HEK293 (cell line): ENCODE measurements at regions not wholly inside any gene's neighbourhood (a gene's known extent, or its start where the extent isn't known, plus 50 kb on each side); places are given as distances from the start of the nearest gene placed in this dataset.

Source experiments
- CTCF ChIA-PET: fragments of 350-600 bp; formaldehyde crosslinking; extraction: SDS; loops from one replicate; lab custom pipeline; 2021; ENCODE audit warnings: antibody characterized with exemption; lab: Yijun Ruan, JAX
- POLR2A ChIA-PET: fragments of 300-600 bp; formaldehyde crosslinking; extraction: SDS; loops from one replicate; lab custom pipeline; 2020; ENCODE audit warnings: antibody characterized with exemption, inconsistent platforms; lab: Yijun Ruan, JAX
- H3K27ac ChIP-seq: fragments of 200-500 bp; sonication (Bioruptor generic); 2 replicates; pipeline ENCODE4 v1.5.1; 2014; ENCODE audit warnings: low read depth, low read length, control low read depth, inconsistent platforms; ENCODE audit errors: extremely low read depth
- H3K36me3 ChIP-seq, 2 experiments: fragments of 200-500 bp in 1 of 2; sonication (Bioruptor generic) in 1 of 2; 1 replicate in 1 of 2; 2 replicates in 1 of 2; pipeline ENCODE4 v1.5.1; 2014 to 2017; ENCODE audit warnings: inconsistent platforms in 2 of 2, low read length in 2 of 2; ENCODE audit not compliant: control insufficient read depth in 2 of 2, insufficient read depth in 1 of 2
- H3K4me1 ChIP-seq: fragments of 200-500 bp; sonication (Bioruptor generic); 2 replicates; pipeline ENCODE4 v1.5.1; 2014; ENCODE audit warnings: mild to moderate bottlenecking, low read length, inconsistent platforms; ENCODE audit not compliant: control insufficient read depth, insufficient read depth
- H3K4me3 ChIP-seq: 2 replicates; pipeline ENCODE4 v1.5.1; 2011; ENCODE audit warnings: low read depth, mild to moderate bottlenecking, control low read depth, low read length, moderate library complexity
- H3K9me3 ChIP-seq: fragments of 200-500 bp; sonication (Bioruptor generic); 2 replicates; pipeline ENCODE4 v1.5.1; 2014; ENCODE audit warnings: low read depth, low read length, inconsistent platforms; ENCODE audit not compliant: control insufficient read depth, insufficient read depth
- BCL6B ChIP-seq: fragments of 450-650 bp; formaldehyde crosslinking; IDR thresholded peaks from 2 replicates; pipeline ENCODE4 v1.5.1; 2017; ENCODE audit warnings: missing biosample characterization, missing genetic modification characterization
- EGR2 ChIP-seq: fragments of 450-650 bp; formaldehyde crosslinking; IDR thresholded peaks from 2 replicates; pipeline ENCODE4 v1.5.1; 2016; ENCODE audit warnings: low read depth, missing biosample characterization, missing genetic modification characterization
- IKZF3 ChIP-seq: fragments of 450-650 bp; IDR thresholded peaks from 2 replicates; pipeline ENCODE4 v1.5.0; 2018; ENCODE audit warnings: missing biosample characterization, mild to moderate bottlenecking, missing genetic modification characterization, moderate library complexity
- MEIS1 ChIP-seq: sonication (generic); formaldehyde crosslinking; IDR thresholded peaks from 2 replicates; pipeline ENCODE4 v1.8.1; 2022; ENCODE audit warnings: missing genetic modification reagents, mild to moderate bottlenecking, borderline replicate concordance
- MZF1 ChIP-seq: fragments of 450-650 bp; formaldehyde crosslinking; IDR thresholded peaks from 2 replicates; pipeline ENCODE4 v1.5.1; 2017; ENCODE audit warnings: missing biosample characterization, missing genetic modification characterization, borderline replicate concordance
- PRDM4 ChIP-seq: fragments of 450-650 bp; formaldehyde crosslinking; IDR thresholded peaks from 2 replicates; pipeline ENCODE4 v1.5.1; 2017; ENCODE audit warnings: missing biosample characterization, missing genetic modification characterization
- RBAK ChIP-seq: fragments of 450-650 bp; formaldehyde crosslinking; IDR thresholded peaks from 2 replicates; pipeline ENCODE4 v1.5.1; 2016; ENCODE audit warnings: missing biosample characterization, missing genetic modification characterization
- ZBTB17 ChIP-seq: fragments of 450-650 bp; formaldehyde crosslinking; IDR thresholded peaks from 2 replicates; pipeline ENCODE4 v1.5.1; 2016; ENCODE audit warnings: missing biosample characterization, missing genetic modification characterization
- ZFP69B ChIP-seq: fragments of 450-650 bp; formaldehyde crosslinking; IDR thresholded peaks from 2 replicates; pipeline ENCODE4 v1.5.1; 2016; ENCODE audit warnings: missing biosample characterization, missing genetic modification characterization
- ZIC2 ChIP-seq: fragments of 450-650 bp; formaldehyde crosslinking; IDR thresholded peaks from 2 replicates; pipeline ENCODE4 v1.5.1; 2016; ENCODE audit warnings: missing biosample characterization, missing genetic modification characterization
- ZNF112 ChIP-seq: fragments of 450-650 bp; formaldehyde crosslinking; IDR thresholded peaks from 2 replicates; pipeline ENCODE4 v1.5.0; 2017; ENCODE audit warnings: missing biosample characterization, missing genetic modification characterization
- ZNF138 ChIP-seq: fragments of 450-650 bp; formaldehyde crosslinking; IDR thresholded peaks from 2 replicates; pipeline ENCODE4 v1.5.1; 2016; ENCODE audit warnings: missing biosample characterization, missing genetic modification characterization, borderline replicate concordance
- ZNF350 ChIP-seq: fragments of 450-650 bp; formaldehyde crosslinking; IDR thresholded peaks from 2 replicates; pipeline ENCODE4 v1.5.0; 2017; ENCODE audit warnings: missing biosample characterization, mild to moderate bottlenecking, missing genetic modification characterization
- ZNF37A ChIP-seq: fragments of 450-650 bp; IDR thresholded peaks from 2 replicates; pipeline ENCODE4 v1.5.1; 2018; ENCODE audit warnings: missing biosample characterization, missing genetic modification characterization
- ZNF404 ChIP-seq: fragments of 450-650 bp; formaldehyde crosslinking; IDR thresholded peaks from 2 replicates; pipeline ENCODE4 v1.5.1; 2017; ENCODE audit warnings: missing biosample characterization, missing genetic modification characterization
- ZNF501 ChIP-seq: fragments of 450-650 bp; formaldehyde crosslinking; IDR thresholded peaks from 2 replicates; pipeline ENCODE4 v1.5.1; 2016; ENCODE audit warnings: missing biosample characterization, missing genetic modification characterization
- ZNF530 ChIP-seq: fragments of 450-650 bp; formaldehyde crosslinking; IDR thresholded peaks from 2 replicates; pipeline ENCODE4 v1.5.1; 2016; ENCODE audit warnings: low read depth, missing biosample characterization, missing genetic modification characterization
- ZNF549 ChIP-seq: fragments of 450-650 bp; IDR thresholded peaks from 2 replicates; pipeline ENCODE4 v1.5.1; 2018; ENCODE audit warnings: missing biosample characterization, missing genetic modification characterization, mild to moderate bottlenecking, inconsistent platforms, moderate library complexity
- ZNF610 ChIP-seq: fragments of 450-650 bp; formaldehyde crosslinking; IDR thresholded peaks from 2 replicates; pipeline ENCODE4 v1.5.1; 2016; ENCODE audit warnings: missing biosample characterization, missing genetic modification characterization, borderline replicate concordance
- ZNF624 ChIP-seq: fragments of 450-650 bp; formaldehyde crosslinking; IDR thresholded peaks from 2 replicates; pipeline ENCODE4 v1.5.1; 2017; ENCODE audit warnings: missing biosample characterization, missing genetic modification characterization
- ZNF785 ChIP-seq: fragments of 450-650 bp; formaldehyde crosslinking; IDR thresholded peaks from 2 replicates; pipeline ENCODE4 v1.5.1; 2016; ENCODE audit warnings: missing biosample characterization, missing genetic modification characterization
- ZSCAN30 ChIP-seq: fragments of 450-650 bp; IDR thresholded peaks from 2 replicates; pipeline ENCODE4 v1.5.1; 2018; ENCODE audit warnings: missing biosample characterization, mild to moderate bottlenecking, missing genetic modification characterization, moderate library complexity

- Histone ChIP-seq H3K4me1 (peaks cover 14% of the 10 kb centered on the region), H3K4me3 (no peak overlapping the region), H3K27ac (no peak overlapping the region), H3K36me3 (no peaks in the 10 kb centered on the region), H3K9me3 (no peaks in the 10 kb centered on the region)
- POLR2A ChIA-PET: interaction anchor here (1.1 kb wide), 1 partner anchor 122 kb away, joined by 3 read pairs; the partner anchor contains the start of gene NADK2
- CTCF ChIA-PET: interaction anchor here (0.7 to 0.9 kb wide), 3 partner anchors 12 to 1888 kb away, joined by 3 read pairs; no protein-coding TSS in a partner anchor
- TF ChIP-seq ZNF549 (tag by site-specific recombination): no peak
- TF ChIP-seq RBAK: no peak
- no peak for TF ChIP-seq ZNF785
- TF ChIP-seq ZNF501 (tag by site-specific recombination): no peak
- no peak for TF ChIP-seq ZNF404 (tag by site-specific recombination)
- no peak for TF ChIP-seq PRDM4 (tag by site-specific recombination)
- no peak for TF ChIP-seq MZF1 (tag by site-specific recombination)
- no peak for TF ChIP-seq EGR2
These were observed 62.0 kb upstream of the RANBP3L start for GRCh38 chr5:36363744-36364143.

GRCh38 chr5:36364473-36364872 lies 62.8 kb upstream of the RANBP3L start:
- TF ChIP-seq ZBTB17 (tag by site-specific recombination) (no peak), ZNF37A (tag by site-specific recombination) (no peak), BCL6B (no peak), ZSCAN30 (tag by site-specific recombination) (no peak), ZIC2 (no peak), IKZF3 (tag by site-specific recombination) (no peak), ZNF350 (tag by site-specific recombination) (no peak), ZNF624 (tag by site-specific recombination) (no peak)
- no peaks in the 10 kb centered on the region for H3K9me3 ChIP-seq
- ChIA-PET POLR2A (interaction anchor here (0.6 kb wide), 1 partner anchor 8 kb away, joined by 3 read pairs; no protein-coding TSS in a partner anchor), CTCF (interaction anchor here (0.7 kb wide), 1 partner anchor 12 kb away, joined by 3 read pairs; no protein-coding TSS in a partner anchor)
- H3K4me3 ChIP-seq: no peak overlapping the region
- no peak overlapping the region for H3K27ac ChIP-seq
- no peaks in the 10 kb centered on the region for H3K36me3 ChIP-seq
- H3K4me1 ChIP-seq: peaks cover 19% of the 10 kb centered on the region

- TF ChIP-seq MEIS1 (CRISPR knock-in tag) (no peak), ZNF112 (tag by site-specific recombination) (no peak), ZNF530 (tag by site-specific recombination) (no peak), ZFP69B (tag by site-specific recombination) (no peak), IKZF3 (tag by site-specific recombination) (no peak), ZNF138 (tag by site-specific recombination) (no peak), ZNF610 (no peak)
- CTCF ChIA-PET: no interaction called here
- POLR2A ChIA-PET: no interaction called here
- Histone ChIP-seq H3K4me3 (no peak overlapping the region), H3K27ac (no peak overlapping the region), H3K9me3 (no peaks in the 10 kb centered on the region), H3K4me1 (peaks cover 22% of the 10 kb centered on the region), H3K36me3 (no peaks in the 10 kb centered on the region)
These were observed 64.2 kb upstream of the RANBP3L start for GRCh38 chr5:36365896-36366295.
